ENCODE measurements at regions not wholly inside any gene's neighbourhood (a gene's known extent, or its start where the extent isn't known, plus 50 kb on each side); places are given as distances from the start of the nearest gene placed in this dataset.

DNA sequence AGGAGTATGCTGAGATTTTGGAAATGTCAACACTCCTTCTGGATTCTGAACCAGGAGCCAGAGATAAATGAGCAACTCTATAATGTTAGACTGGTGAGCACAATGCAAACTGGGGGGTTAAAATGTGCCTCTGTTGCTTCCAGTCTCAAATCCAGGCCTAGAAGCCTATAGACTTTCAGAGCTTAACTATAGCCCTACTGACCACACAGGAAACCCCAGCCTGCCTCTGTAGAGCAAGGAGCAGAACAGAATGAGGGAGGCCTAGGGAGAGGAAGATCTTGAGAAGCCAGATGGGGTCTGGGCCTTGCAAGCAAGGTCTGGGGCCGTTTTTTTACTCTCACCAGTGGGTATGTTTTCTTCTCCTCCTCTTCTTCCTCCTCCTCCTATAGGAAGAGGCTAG lies 225.4 kb upstream of the KITLG start:
- DNase-seq (no peak), FAIRE-seq (no peak)
- H3K27me3 ChIP-seq (ENCODE audit: control insufficient read depth, insufficient read depth, low read length) = no peaks in the 10 kb centered on the region
- no peaks in the 10 kb centered on the region for H3K36me3 ChIP-seq (ENCODE audit: control insufficient read depth in 2 of 3, insufficient read depth in 3 of 3, low read length in 3 of 3)
- TF ChIP-seq, protein P1, sequence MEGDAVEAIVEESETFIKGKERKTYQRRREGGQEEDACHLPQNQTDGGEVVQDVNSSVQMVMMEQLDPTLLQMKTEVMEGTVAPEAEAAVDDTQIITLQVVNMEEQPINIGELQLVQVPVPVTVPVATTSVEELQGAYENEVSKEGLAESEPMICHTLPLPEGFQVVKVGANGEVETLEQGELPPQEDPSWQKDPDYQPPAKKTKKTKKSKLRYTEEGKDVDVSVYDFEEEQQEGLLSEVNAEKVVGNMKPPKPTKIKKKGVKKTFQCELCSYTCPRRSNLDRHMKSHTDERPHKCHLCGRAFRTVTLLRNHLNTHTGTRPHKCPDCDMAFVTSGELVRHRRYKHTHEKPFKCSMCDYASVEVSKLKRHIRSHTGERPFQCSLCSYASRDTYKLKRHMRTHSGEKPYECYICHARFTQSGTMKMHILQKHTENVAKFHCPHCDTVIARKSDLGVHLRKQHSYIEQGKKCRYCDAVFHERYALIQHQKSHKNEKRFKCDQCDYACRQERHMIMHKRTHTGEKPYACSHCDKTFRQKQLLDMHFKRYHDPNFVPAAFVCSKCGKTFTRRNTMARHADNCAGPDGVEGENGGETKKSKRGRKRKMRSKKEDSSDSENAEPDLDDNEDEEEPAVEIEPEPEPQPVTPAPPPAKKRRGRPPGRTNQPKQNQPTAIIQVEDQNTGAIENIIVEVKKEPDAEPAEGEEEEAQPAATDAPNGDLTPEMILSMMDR (IDR thresholded peaks at IDR 0.05; ENCODE audit: borderline replicate concordance, extremely low read depth, insufficient read depth) = no peak
- no peak overlapping the region for H3K4me3 ChIP-seq (ENCODE audit: low read length in 3 of 3)
- no peak overlapping the region for H3K9ac ChIP-seq (ENCODE audit: low read length in 3 of 3)
- no peaks in the 10 kb centered on the region for H3K4me1 ChIP-seq (ENCODE audit: control insufficient read depth in 2 of 3, insufficient read depth in 2 of 3, low read depth in 1 of 3, low read length in 3 of 3)
- intact Hi-C loops (cut with DNase I) = no loop called here
- H3K27ac ChIP-seq (ENCODE audit: low read depth in 2 of 2, low read length in 2 of 2) = no peak overlapping the region
- no peaks in the 10 kb centered on the region for H3K9me3 ChIP-seq (ENCODE audit: control insufficient read depth in 2 of 3, insufficient read depth in 1 of 3, low read length in 3 of 3)

DNA sequence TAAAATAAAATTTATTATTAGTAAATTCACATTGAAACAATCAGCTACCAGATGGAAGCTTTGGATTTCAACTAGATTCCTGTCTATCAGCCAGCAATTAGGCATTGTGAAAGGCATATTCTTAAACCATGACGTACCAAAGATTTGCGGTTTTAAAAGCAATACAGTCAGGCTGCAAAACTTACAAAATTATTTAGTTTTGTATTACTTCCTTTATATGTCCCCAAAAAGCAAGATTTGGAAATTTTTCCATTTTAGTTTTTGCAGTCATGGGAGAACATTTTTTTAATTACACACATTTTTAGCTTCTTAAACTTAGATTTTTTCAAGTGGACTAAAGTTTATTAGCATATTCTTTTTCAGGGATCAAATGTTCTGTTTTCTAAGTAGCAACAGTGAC lies 225.0 kb upstream of the KITLG start:
- TF ChIP-seq, protein P1 (IDR thresholded peaks at IDR 0.05; ENCODE audit: borderline replicate concordance, extremely low read depth, insufficient read depth) = no peak
- H3K36me3 ChIP-seq (ENCODE audit: control insufficient read depth in 2 of 3, insufficient read depth in 3 of 3, low read length in 3 of 3) = no peaks in the 10 kb centered on the region
- intact Hi-C loops (cut with DNase I) = no loop called here
- H3K27ac ChIP-seq (ENCODE audit: low read depth in 2 of 2, low read length in 2 of 2) = no peak overlapping the region
- H3K4me3 ChIP-seq (ENCODE audit: low read length in 3 of 3) = no peak overlapping the region
- H3K27me3 ChIP-seq (ENCODE audit: control insufficient read depth, insufficient read depth, low read length) = no peaks in the 10 kb centered on the region
- H3K4me1 ChIP-seq (ENCODE audit: control insufficient read depth in 2 of 3, insufficient read depth in 2 of 3, low read depth in 1 of 3, low read length in 3 of 3) = no peaks in the 10 kb centered on the region
- FAIRE-seq (peak; percentile 56), DNase-seq (no peak)
- H3K9me3 ChIP-seq (ENCODE audit: control insufficient read depth in 2 of 3, insufficient read depth in 1 of 3, low read length in 3 of 3) = no peaks in the 10 kb centered on the region
- H3K9ac ChIP-seq (ENCODE audit: low read length in 3 of 3) = no peak overlapping the region

DNA sequence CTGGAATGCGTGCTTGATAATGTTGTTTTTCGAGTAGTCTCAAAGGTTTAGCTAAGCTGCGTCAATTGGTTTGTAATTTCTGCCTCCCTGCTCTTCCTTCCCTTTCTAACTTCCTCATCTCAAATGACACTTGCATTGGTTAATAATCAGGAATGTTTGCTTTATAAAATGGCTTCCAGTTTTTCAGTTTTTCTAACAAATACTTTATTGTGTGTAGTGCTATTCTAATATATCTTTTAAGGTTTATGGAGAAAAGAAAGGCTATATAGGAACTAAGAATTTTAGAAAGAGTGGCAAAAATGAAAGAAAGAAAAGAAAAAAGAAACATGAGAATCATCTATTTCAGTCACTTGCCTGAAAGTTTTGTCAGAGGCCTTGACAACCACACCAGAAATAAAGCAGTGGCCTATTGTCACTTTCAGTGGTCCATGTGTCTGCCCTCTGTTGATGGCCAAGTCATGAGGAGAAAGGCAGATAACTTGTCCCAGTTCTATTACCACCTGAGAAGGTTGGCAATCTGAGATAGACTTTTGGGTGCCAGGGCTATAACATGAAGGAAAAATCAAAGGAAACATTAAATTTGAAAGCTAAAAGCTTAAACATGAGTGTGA lies 221.9 kb upstream of the KITLG start:
- no peak overlapping the region for H3K9ac ChIP-seq (ENCODE audit: low read length in 3 of 3)
- H3K9me3 ChIP-seq (ENCODE audit: control insufficient read depth in 2 of 3, insufficient read depth in 1 of 3, low read length in 3 of 3) = no peaks in the 10 kb centered on the region
- TF ChIP-seq, protein P1 (IDR thresholded peaks at IDR 0.05; ENCODE audit: borderline replicate concordance, extremely low read depth, insufficient read depth) = no peak
- no peak for FAIRE-seq
- H3K4me3 ChIP-seq (ENCODE audit: low read length in 3 of 3) = no peak overlapping the region
- DNase-seq = no peak
- H3K27me3 ChIP-seq (ENCODE audit: control insufficient read depth, insufficient read depth, low read length) = no peaks in the 10 kb centered on the region
- intact Hi-C loops (cut with DNase I) = no loop called here
- H3K4me1 ChIP-seq (ENCODE audit: control insufficient read depth in 2 of 3, insufficient read depth in 2 of 3, low read depth in 1 of 3, low read length in 3 of 3) = no peaks in the 10 kb centered on the region
- H3K27ac ChIP-seq (ENCODE audit: low read depth in 2 of 2, low read length in 2 of 2) = no peak overlapping the region
- no peaks in the 10 kb centered on the region for H3K36me3 ChIP-seq (ENCODE audit: control insufficient read depth in 2 of 3, insufficient read depth in 3 of 3, low read length in 3 of 3)

Data from kidney (tissue), 13 donors.